C1 segment of cervical spinal cord (tissue), 14 donors: ENCODE measurements at regions not wholly inside any gene's neighbourhood (a gene's known extent, or its start where the extent isn't known, plus 50 kb on each side); places are given as distances from the start of the nearest gene placed in this dataset.

Experiments used
- DNase-seq, 14 donors: peaks; one replicate each; lab custom pipeline; 2025; lab: John Stamatoyannopoulos, UW

DNA sequence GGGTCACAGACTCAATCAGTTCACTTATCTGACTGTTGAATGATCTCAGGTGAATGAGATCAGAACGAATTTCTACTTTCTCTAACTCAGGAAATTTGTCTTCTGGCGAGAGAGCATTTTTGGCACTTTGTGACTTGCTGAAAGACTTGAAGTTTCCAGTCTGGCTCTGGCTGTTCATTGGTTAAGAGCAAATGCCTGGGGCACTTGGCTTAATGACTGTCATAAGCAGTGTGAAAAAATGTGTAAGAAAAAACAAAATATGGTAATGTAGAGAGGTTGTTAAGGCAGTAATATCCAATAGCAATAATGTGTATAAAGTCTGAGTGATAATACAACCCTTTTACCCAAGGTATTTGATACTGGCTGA lies 71.3 kb upstream of the PGRMC2 start:
- no peak for DNase-seq

DNA sequence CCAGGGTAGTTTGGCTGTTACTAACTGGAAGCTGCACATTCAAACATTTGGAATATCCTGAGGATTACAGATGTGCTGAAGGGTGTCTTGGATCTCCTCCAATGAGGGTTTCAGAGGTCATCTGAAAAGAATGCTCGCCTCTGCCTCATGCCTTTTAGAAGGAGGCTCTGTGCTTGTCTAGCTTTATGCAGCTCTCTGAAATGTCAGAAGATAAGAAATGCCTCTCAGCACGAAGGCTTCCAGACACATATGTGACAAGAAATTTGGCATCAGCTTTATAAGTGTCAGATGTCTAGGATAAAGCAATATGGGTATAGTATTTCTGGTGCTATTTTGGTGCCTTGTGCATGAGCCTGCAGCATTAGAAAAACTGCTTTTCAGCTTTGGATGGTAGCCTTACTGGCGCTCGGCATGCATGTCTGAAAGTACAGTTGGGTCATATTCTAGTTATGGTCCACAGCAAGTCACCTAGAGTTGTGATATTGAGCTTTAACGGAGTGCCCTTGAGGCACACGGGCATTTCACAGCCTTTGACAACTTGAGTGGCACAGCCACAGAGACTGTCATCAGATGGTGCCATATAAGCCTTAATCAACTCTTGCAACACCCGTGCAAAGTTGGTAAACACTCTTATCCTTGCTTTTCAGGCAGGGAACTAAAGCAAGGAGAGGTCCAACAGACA lies 70.8 kb upstream of the PGRMC2 start:
- no peak for DNase-seq

DNA sequence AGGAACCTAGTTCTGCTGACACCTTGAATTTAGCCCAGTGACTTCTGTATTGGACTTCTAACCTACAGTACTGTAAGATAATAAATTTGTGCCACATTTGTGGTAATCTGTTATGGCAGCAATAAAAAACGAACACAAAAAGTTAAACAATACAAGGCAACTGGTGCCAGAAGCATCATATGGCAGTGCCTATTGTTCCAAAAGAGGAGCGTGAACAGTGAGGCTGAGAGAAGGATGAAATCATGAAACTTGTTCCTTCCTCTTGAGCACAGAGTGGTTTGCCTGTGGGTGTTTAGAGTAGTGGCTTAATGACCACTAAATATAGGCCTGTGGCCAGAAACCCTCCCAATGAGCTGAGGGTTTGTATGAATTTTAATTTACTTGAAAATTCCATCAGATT lies 69.7 kb upstream of the PGRMC2 start:
- no peak for DNase-seq

DNA sequence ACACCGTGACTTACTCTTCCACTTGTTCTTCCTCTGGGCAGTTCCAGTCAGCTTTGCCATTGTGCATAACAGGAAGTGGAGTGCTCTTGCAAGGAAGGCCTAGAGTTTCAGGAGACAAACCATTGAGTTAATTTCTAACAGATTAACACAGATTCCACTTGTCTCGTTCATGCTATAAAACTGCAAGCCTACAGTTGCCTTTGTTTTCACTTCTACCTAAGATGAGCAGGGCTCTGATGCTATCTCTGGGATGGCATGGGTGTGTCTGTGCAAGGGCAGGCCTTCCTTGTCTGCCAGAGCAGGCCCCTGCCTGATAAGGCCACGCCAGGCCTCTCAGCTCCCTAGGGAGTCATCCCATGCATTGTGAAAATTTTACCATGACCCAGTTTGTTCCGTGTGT lies 67.7 kb upstream of the PGRMC2 start:
- DNase-seq: no peak

DNA sequence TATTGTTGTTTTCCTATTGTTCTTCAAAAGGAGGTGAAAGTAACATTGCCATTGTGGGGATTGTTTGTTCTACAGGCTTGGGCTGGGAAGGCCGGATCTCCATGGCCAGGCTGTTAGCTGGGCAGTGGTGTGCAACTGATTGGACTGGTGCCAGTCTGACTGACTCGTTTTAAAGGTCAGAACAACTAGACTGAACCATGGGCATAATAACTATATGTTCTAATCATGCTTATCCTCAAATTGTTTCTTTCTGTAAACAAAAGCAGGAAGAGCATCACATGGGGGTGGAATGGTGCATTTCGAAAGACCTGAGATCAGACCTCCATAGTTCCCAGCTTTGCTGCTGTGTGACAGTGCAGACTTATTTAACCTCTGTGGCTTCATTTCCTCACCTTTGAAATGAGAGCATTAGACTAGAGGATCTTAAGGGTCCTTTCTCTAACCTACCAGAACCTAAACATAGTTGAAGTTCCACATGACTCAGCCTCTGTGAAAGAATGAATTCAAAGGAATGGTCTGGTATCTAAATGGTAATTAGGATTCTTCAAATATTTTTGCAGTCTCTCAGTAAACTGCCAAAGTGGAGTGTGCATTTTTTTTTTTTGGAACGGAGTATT lies 66.7 kb upstream of the PGRMC2 start:
- DNase-seq: no peak

DNA sequence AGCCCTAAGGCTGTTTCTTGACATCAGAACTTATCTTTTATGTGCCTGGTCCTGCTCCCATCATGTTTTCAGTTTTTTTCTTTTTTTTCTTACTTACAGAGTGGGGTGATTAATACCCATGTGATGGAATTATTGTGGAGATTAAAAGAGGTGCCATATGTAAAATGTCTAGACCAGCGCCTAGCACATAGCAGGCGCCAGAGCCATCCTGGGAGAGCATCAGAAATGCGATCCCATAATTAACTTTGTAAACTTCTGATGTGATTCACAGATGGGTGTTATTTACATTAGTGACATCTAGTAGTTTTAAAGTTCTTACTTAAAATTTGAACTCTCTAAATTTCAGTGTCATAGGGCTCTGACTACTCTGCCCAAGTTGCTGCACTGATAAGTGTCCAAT lies 66.2 kb upstream of the PGRMC2 start:
- DNase-seq: no peak

DNA sequence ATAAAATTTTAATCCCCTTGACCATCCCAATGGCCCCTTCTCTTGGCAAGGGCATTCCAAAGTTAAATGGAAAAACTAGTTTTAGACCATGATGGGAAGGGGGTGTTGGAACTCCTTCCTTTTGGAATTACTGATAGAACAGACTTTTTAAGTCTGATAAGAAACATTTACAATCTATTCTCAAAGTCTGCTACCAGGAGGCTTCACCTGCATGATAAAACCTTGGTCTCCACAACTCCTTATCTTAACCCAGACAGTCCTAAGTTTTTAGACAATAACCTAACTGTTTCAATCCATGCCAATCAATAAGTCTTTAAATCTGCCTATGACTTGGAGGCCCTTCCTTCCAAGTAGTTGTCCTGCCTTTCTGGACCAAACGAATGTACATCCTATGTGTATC lies 63.9 kb upstream of the PGRMC2 start:
- DNase-seq: no peak

DNA sequence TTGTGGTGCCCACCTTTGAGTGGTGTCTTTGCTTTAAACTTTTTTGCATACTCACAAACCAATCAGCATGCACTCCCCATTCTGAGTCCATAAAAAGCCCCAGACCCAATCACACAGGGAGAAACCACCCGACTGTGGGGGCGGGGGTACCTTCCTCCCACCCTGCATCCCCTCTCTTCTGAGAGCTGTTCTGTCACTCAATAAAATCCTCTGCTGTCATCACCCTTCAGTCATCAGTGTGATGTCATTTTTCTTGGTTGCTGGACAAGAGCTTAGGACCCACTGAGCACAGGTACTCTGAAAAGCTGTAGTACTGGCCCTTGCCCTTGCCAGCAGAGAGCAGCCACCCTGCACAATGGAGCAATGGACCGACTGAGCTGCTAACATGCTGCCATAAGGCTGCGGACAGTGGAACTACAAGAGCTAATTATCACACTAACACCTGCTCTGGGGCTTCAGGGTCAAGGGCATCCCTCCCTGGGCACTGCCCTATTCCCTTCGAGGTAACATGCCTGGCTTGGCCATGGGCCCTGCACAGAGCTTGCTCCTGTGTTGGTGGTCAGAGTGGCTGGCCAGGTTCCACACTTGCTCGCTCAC lies 62.9 kb upstream of the PGRMC2 start:
- DNase-seq: no peak

DNA sequence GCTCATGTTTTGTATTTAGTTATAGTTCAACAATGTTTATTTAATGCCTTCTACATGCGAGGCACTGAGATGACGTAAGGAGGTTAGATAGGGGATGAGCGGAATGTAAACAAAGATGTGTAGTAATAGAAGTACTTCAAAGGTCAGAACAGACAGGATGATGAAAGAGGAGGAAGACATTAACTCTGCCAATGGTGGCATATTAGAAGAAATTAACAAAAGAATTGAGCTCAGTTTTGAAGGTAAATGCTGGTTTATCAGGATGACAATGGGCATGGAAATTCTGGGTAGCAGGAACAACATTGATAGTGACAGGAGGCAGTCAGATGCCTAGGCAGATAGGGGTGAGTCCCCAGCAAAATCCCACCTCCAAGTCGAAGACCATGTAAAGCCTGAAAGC lies 62.3 kb upstream of the PGRMC2 start:
- DNase-seq: no peak

DNA sequence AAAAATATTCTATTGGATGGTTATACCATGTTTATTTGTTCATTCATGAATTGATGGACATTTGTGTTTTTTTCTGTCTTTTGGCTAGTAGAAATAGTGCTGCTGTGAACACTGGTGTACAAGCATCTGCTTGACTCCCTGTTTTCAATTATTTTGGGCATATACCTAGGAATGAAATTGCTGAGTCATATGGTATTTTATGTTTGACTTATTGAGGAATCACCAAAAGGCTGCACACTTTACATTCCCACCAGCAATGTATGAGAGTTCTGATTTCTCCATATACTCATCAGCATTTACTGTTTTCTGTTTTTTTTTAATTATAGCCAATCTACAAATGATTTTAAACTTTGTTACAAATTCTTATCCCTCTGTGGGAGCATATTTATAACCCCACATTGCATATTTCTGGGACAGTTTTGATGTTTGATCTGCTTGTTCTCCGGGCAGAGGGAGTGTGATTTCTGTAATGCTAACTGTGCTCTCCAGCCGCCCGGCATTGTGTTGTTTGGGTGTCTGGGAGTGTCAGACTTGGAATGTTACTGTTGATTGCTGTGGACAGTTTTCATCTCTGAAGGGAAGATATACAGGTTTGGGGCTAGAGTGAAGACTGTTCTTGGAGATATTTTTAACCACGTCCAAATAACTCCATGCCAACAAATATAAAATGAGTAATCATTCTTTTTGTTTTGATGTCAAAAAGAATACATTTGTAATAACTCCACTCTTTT lies 60.5 kb upstream of the PGRMC2 start:
- DNase-seq: no peak

DNA sequence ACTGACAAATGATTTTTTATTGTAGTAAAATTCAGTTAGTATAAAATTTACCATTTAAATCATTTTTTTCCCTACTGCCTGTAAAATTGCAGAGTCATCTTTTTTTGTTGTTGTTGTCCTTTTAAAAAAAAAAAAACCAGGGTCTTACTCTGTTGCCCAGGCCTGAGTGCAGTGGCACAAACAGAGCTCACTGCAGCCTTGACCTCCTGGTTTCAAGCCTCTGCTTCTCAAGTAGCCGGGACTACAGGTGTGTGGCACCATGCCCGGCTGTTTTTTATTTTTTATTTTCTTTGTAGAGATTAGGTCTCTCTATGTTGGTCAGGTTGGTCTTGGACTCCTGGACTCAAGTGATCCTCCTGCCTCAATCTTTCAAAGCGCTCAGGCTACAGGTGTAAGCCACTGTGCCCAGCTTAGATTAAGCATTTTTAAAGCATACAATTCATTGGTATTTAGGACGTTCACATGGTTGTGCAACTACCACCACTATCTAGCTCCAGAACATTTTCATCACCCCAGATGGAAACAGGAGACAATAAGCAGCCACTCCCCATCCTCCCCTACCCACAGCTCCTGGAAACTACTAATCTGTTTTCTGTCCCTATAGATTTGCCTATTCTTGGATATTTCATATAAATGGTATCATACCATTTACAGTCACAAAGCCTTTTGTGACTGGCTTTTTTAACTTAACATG lies 59.7 kb upstream of the PGRMC2 start:
- no peak for DNase-seq

DNA sequence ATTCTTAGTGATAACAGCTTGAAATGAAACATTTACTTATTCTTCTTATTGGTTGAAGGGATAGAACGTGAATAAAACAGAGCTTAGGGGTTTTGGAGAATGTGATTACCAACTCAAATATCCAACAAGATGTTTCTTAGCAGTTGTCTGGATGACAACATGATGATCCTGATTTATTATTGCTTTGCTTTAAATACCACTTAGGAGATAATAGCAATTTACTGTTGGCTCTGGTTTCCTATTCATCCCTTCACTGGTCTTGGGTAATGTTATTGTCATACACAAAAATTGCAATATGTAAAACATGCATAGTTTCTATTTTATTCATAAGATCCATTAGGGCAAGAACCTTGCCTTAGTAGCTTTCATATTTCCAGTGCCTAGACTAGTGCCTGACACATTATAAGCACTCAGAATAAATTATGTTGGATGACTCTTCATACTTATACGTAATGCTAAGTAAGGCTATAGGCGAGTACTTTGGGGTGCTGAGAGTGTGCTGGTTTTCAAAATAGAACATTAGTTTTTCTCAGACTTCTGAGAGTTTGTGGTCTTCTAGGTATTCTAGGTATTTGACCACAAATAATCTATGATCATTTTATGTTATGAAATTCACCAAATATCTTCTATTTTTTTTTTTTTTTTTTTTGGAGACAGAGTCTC lies 58.6 kb upstream of the PGRMC2 start:
- DNase-seq: no peak

DNA sequence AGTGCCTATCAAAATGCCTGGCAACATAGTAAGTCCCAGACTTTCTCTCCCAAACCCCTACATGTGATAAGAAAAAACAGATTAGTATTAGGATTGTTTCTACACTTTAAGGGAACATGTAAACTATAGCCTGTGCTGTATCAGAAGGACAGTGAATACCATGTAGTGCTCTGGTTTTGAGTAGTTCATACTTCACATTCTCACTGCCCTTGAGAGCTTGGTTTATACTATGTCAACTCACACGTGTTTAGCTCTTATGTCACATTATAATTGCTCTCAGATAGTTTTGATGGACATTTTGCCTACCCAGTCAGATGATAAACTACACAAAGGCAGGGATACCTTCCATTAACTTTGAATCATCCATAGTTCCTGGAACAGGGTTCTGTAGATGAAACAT lies 58.0 kb upstream of the PGRMC2 start:
- no peak for DNase-seq

DNA sequence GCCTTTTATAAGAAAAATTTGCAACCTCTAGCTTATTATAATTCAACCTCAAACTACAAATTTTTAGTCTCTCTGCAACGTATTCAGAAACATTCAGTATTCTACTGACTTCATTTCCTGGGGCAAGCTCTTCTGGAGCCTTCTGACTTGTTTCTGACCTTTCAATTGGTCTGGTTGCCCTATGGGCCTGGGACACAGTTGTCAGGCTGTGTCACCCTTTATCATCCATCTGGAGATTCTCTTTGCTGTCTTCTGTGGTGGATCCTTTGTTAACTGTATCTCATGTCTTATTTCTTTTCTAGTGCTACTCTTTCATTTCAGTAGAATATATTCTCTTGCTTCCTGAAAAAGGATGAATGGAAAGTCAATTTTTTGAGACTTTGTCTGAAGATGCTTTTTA lies 55.1 kb upstream of the PGRMC2 start:
- no peak for DNase-seq

DNA sequence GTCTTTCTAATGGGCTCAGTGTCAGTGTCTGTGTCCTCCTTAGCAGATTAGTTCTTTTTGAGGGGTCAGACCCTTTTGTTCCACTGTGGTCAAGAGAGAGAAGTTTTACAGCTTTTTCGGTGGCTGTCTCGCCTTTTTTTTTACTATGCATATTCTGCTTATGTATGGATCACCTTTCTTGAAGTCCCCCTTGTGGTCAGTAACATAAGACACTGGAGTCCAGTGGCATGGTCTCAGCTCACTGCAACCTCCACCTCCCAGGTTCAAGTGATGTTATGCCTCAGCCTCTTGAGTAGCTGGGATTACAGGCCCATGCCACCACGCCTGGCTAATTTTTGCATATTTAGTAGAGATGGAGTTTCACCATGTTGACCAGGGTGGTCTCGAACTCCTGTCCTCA lies 54.0 kb upstream of the PGRMC2 start:
- no peak for DNase-seq

DNA sequence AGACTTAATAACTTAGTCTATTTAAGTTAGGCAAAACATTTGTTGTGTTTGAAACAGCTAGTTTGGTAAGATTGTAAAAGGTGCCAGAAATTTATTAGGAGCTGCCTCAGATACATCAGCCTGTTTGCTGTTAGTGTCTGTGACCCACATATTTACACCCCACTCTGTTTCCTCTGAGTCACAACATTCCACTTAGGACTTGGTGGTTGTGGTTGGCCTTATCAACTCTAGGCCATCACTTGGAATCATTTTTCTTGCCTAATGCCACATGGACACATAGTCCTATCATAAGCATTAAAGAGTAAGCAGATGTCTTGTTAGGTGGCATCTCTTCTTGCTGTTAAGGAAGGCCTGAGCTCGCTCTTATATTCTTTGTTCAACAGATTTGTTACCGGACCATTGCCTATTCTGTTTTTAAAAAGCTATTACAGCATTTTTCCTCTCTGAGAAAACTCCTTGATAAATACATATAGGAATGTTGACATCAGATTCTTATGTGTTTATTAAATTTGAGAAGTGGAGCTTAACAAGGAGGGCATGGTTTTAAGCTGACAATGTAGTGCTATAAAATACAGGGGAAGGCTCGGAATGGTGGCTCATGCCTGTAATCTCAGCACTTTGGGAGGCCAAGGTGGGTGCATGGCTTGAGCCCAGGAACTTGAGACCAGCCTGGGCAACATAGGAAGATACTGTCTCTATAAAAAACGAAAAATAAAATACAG lies 51.2 kb upstream of the PGRMC2 start:
- no peak for DNase-seq

DNA sequence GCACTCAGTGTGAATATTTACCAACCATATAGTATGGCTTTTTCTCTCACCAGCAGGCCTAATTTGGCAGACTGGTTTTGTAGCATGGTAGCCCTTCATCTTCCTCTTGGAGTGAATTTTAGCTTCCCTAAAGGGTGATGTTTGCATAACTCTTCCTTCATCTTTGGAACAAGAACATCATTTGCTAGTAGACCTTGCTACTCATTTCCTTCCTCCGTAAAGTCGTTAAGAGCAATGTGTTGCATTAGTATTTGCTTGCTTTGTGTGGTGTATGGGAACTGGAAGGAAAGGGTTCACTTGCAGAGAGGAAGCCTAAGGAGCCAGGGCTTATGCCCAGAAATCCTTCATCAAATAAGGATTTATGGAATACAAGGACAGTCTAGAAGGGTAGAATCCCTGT lies 50.2 kb upstream of the PGRMC2 start:
- DNase-seq: no peak
